ENCODE measurements at regions not wholly inside any gene's neighbourhood (a gene's known extent, or its start where the extent isn't known, plus 50 kb on each side); places are given as distances from the start of the nearest gene placed in this dataset.
"Not testable (repeated sequence)": the region's sequence is repeated elsewhere in the genome, so short reads cannot be mapped to it uniquely, and the experiment has no call there.

- DNase-seq (ENCODE audit: low read depth); H3K27me3 ChIP-seq (replicated peaks; ENCODE audit: control insufficient read depth, insufficient read depth, low read length); H3K36me3 ChIP-seq (ENCODE audit: control insufficient read depth, insufficient read depth, low read length, severe bottlenecking); H3K4me1 ChIP-seq (ENCODE audit: control insufficient read depth, insufficient read depth, low read length); H3K9me3 ChIP-seq (ENCODE audit: control insufficient read depth, low read length); H3K4me3 ChIP-seq (ENCODE audit: low read length); H3K9ac ChIP-seq (ENCODE audit: low read length): not testable (repeated sequence)
These were observed 64.8 kb downstream of the B4GALT7 start for GRCh38 chr5:177664737-177665136.

DNA sequence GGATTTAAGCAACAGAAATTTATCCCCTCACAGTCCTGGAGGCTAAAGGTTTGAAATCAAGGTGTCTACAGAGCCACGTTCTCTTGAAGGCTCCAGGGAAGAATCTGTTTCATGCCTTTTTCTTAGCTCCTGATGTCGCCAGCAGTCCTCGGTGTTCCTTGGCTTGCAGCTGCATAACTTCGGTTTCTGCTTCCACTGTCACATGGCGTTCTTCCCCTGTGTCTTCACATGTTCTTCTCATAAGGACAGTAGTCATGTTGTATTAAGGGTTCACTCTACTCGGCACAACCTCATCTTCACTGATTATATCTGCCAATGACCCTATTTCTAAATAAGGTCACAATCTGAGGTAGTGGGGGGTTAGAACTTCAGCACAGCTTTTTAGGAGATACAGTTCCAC is 65.2 kb downstream of the B4GALT7 start:
- not testable (repeated sequence) for H3K4me3 ChIP-seq (ENCODE audit: low read length); H3K27me3 ChIP-seq (replicated peaks; ENCODE audit: control insufficient read depth, insufficient read depth, low read length); H3K4me1 ChIP-seq (ENCODE audit: control insufficient read depth, insufficient read depth, low read length); DNase-seq (ENCODE audit: low read depth); H3K36me3 ChIP-seq (ENCODE audit: control insufficient read depth, insufficient read depth, low read length, severe bottlenecking); H3K9ac ChIP-seq (ENCODE audit: low read length); H3K9me3 ChIP-seq (ENCODE audit: control insufficient read depth, low read length)

- not testable (repeated sequence) for H3K9ac ChIP-seq (ENCODE audit: low read length); H3K27me3 ChIP-seq (replicated peaks; ENCODE audit: control insufficient read depth, insufficient read depth, low read length); H3K9me3 ChIP-seq (ENCODE audit: control insufficient read depth, low read length); H3K4me3 ChIP-seq (ENCODE audit: low read length); H3K36me3 ChIP-seq (ENCODE audit: control insufficient read depth, insufficient read depth, low read length, severe bottlenecking); DNase-seq (ENCODE audit: low read depth); H3K4me1 ChIP-seq (ENCODE audit: control insufficient read depth, insufficient read depth, low read length)
These were observed 66.0 kb downstream of the B4GALT7 start for GRCh38 chr5:177665960-177666359.

- H3K4me3 ChIP-seq (ENCODE audit: low read length) = peak overlapping the region; percentile 70
- not testable (repeated sequence) for H3K9me3 ChIP-seq (ENCODE audit: control insufficient read depth, low read length); H3K4me1 ChIP-seq (ENCODE audit: control insufficient read depth, insufficient read depth, low read length); DNase-seq (ENCODE audit: low read depth); H3K27me3 ChIP-seq (replicated peaks; ENCODE audit: control insufficient read depth, insufficient read depth, low read length); H3K36me3 ChIP-seq (ENCODE audit: control insufficient read depth, insufficient read depth, low read length, severe bottlenecking); H3K9ac ChIP-seq (ENCODE audit: low read length)
These were observed 71.3 kb downstream of the B4GALT7 start for GRCh38 chr5:177671035-177671754.

DNA sequence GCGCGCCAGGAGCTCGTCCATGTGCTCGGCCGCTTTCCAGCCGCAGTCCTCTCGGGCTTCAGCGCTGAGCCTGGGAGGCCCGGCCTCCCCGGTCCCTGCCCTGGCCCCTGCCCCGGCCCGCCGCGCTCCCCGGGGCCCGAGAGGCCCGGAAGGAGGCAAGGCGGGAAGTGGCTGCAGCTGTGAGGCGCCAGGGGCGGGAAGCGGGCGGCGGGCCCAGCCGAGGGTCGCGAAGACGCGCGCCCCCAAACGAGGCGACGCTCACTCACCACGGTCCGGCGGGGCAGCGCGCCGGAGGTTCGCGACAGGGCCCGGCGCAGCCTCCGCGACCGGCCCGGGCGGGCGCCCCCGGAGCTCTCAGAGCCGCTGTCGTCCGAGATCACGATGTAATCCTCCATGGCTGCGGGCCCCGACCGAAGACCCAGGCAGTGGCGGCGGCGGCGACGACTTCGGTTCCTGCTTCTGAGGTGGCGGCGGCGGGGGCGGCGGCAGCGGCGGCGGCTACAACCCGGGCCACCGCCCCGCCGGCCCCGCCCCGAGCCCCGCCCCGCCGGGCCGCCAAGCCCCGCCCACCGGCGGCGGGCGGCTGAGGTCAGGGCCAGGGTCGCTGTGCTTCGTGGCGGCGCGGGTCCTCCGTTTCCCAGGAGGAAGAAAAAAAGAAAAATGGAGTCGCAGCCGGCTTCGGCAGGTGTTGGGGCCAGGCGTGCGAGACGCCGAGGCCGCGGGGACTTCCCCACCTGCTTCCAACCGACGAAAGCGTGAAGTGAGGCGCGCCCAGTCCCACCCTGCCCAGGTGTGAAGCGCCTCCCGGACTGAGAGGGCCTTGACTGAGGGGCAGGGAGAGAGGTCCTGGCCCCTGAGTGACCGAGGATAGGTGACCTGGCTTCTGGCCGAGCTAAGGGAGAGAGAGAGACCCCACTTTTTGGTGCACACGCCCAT is 72.1 kb downstream of the B4GALT7 start:
- DNase-seq (ENCODE audit: low read depth) = peak; percentile 71
- not testable (repeated sequence) for H3K9me3 ChIP-seq (ENCODE audit: control insufficient read depth, low read length); H3K27me3 ChIP-seq (replicated peaks; ENCODE audit: control insufficient read depth, insufficient read depth, low read length); H3K36me3 ChIP-seq (ENCODE audit: control insufficient read depth, insufficient read depth, low read length, severe bottlenecking); H3K9ac ChIP-seq (ENCODE audit: low read length); H3K4me1 ChIP-seq (ENCODE audit: control insufficient read depth, insufficient read depth, low read length)
- H3K4me3 ChIP-seq (ENCODE audit: low read length) = peak overlapping the region; percentile 59

All from adipocyte (in vitro differentiated cells).